WTC11 (cell line): ENCODE measurements at regions not wholly inside any gene's neighbourhood (a gene's known extent, or its start where the extent isn't known, plus 50 kb on each side); places are given as distances from the start of the nearest gene placed in this dataset.

Source experiments
- FOXJ3 ChIP-seq: sonication (generic); formaldehyde crosslinking; IDR thresholded peaks from 2 replicates; pipeline ENCODE4 v1.9.0; 2021; ENCODE audit warnings: missing genetic modification reagents, mild to moderate bottlenecking, borderline replicate concordance
- GABPB1 ChIP-seq: sonication (generic); formaldehyde crosslinking; IDR thresholded peaks from 2 replicates; pipeline ENCODE4 v1.8.1; 2023; ENCODE audit warnings: mild to moderate bottlenecking, missing genetic modification reagents
- ZNF232 ChIP-seq: sonication (generic); formaldehyde crosslinking; IDR thresholded peaks from 2 replicates; pipeline ENCODE4 v1.8.0; 2022; ENCODE audit warnings: mild to moderate bottlenecking, missing genetic modification reagents
- TF ChIP-seq, protein P1 (sequence below): sonication (generic); formaldehyde crosslinking; IDR thresholded peaks from 2 replicates; pipeline ENCODE4 v1.8.0; 2022; ENCODE audit warnings: mild to moderate bottlenecking, missing genetic modification reagents

GRCh38 chr12:5160827-5161226, 117.1 kb downstream of the KCNA5 start:
- TF ChIP-seq FOXJ3 = no peak
- TF ChIP-seq ZNF232 (CRISPR knock-in tag) = no peak
- no peak for TF ChIP-seq GABPB1 (CRISPR knock-in tag)
- TF ChIP-seq, protein P1, sequence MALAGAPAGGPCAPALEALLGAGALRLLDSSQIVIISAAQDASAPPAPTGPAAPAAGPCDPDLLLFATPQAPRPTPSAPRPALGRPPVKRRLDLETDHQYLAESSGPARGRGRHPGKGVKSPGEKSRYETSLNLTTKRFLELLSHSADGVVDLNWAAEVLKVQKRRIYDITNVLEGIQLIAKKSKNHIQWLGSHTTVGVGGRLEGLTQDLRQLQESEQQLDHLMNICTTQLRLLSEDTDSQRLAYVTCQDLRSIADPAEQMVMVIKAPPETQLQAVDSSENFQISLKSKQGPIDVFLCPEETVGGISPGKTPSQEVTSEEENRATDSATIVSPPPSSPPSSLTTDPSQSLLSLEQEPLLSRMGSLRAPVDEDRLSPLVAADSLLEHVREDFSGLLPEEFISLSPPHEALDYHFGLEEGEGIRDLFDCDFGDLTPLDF (CRISPR knock-in tag) = no peak
